K562 (cell line): ENCODE measurements at regions not wholly inside any gene's neighbourhood (a gene's known extent, or its start where the extent isn't known, plus 50 kb on each side); places are given as distances from the start of the nearest gene placed in this dataset.

Source experiments
- E2F1 ChIP-seq: sonication (generic); formaldehyde crosslinking; IDR thresholded peaks from 2 replicates; pipeline ENCODE4 v1.8.1; 2023; ENCODE audit warnings: mild to moderate bottlenecking, missing genetic modification reagents, moderate library complexity
- ESRRA ChIP-seq: fragments of 450-650 bp; IDR thresholded peaks from 2 replicates; pipeline ENCODE4 v1.6.1; 2014; ENCODE audit warnings: low read depth, mild to moderate bottlenecking, moderate library complexity, borderline replicate concordance
- JUND ChIP-seq, 2 experiments: IDR thresholded peaks; 2 replicates in 1 of 2; 3 replicates in 1 of 2; pipeline ENCODE4 v1.6.1; 2011; ENCODE audit warnings: borderline replicate concordance in 2 of 2, low read depth in 2 of 2, low read length in 2 of 2, improper control_type of control experiment in 1 of 2, missing biosample characterization in 1 of 2, missing genetic modification characterization in 1 of 2, missing genetic modification reagents in 1 of 2
- KLF1 ChIP-seq: fragments of 450-650 bp; IDR thresholded peaks from 2 replicates; pipeline ENCODE4 v1.6.1; 2016; ENCODE audit warnings: missing genetic modification characterization, missing compliant biosample characterization
- MXI1 ChIP-seq: IDR thresholded peaks from 2 replicates; pipeline ENCODE4 v1.6.1; 2011; ENCODE audit warnings: low read depth, mild to moderate bottlenecking, improper control_type of control experiment, low read length
- ZBTB12 ChIP-seq: fragments of 250-450 bp; sonication (Bioruptor Pico); IDR thresholded peaks from 2 replicates; pipeline ENCODE4 v1.4.0; 2020
- ZKSCAN1 ChIP-seq: fragments of 150-350 bp; IDR thresholded peaks from 2 replicates; pipeline ENCODE4 v1.6.1; 2016; ENCODE audit warnings: low read depth, low read length
- ZSCAN29 ChIP-seq: fragments of 450-650 bp; IDR thresholded peaks from 2 replicates; pipeline ENCODE4 v1.6.1; 2017

- TF ChIP-seq KLF1 (tag): no peak
- no peak for TF ChIP-seq ZSCAN29
- TF ChIP-seq ZBTB12 (CRISPR knock-in tag): no peak
- TF ChIP-seq ZKSCAN1: no peak
- no peak for TF ChIP-seq ESRRA
- TF ChIP-seq E2F1 (CRISPR knock-in tag): no peak
- no peak for TF ChIP-seq MXI1
- TF ChIP-seq JUND (IDR thresholded peaks at IDR 0.05; ENCODE audit: borderline replicate concordance, low read depth, low read length): no peak
- no peak for TF ChIP-seq JUND (tag; IDR thresholded peaks at IDR 0.05; ENCODE audit: borderline replicate concordance, low read depth, low read length)
Observed at GRCh38 chr15:24832282-24832681, 122.5 kb upstream of the SNRPN start.
